IMR-90 (cell line): ENCODE measurements at regions not wholly inside any gene's neighbourhood (a gene's known extent, or its start where the extent isn't known, plus 50 kb on each side); places are given as distances from the start of the nearest gene placed in this dataset.
"Not testable (repeated sequence)": the region's sequence is repeated elsewhere in the genome, so short reads cannot be mapped to it uniquely, and the experiment has no call there.

ENCODE experiments used
- BHLHE40 ChIP-seq: fragments of 150-350 bp; IDR thresholded peaks from 2 replicates; pipeline ENCODE4 v1.6.1; 2016; ENCODE audit warnings: mild to moderate bottlenecking, low read depth, low read length
- CEBPB ChIP-seq: IDR thresholded peaks from 2 replicates; pipeline ENCODE4 v1.6.1; 2012; ENCODE audit warnings: low read depth, low read length, improper control_type of control experiment
- CTCF ChIP-seq: conservative IDR thresholded peaks from 2 replicates; pipeline ENCODE4 v1.5.1; 2012; ENCODE audit warnings: mild to moderate bottlenecking, low read depth, low read length, improper control_type of control experiment
- ELK1 ChIP-seq: fragments of 150-350 bp; IDR thresholded peaks from 2 replicates; pipeline ENCODE4 v1.6.1; 2016; ENCODE audit warnings: low read depth, mild to moderate bottlenecking, low read length, moderate library complexity, borderline replicate concordance
- FOS ChIP-seq: fragments of 150-350 bp; IDR thresholded peaks from 2 replicates; pipeline ENCODE4 v1.6.1; 2016; ENCODE audit warnings: low read depth, low read length
- MAFK ChIP-seq: IDR thresholded peaks from 2 replicates; pipeline ENCODE4 v1.6.1; 2012; ENCODE audit warnings: low read depth, low read length, improper control_type of control experiment
- MAZ ChIP-seq: IDR thresholded peaks from 2 replicates; pipeline ENCODE4 v1.6.1; 2012; ENCODE audit warnings: low read depth, mild to moderate bottlenecking, low read length, improper control_type of control experiment, moderate library complexity, borderline replicate concordance
- POLR2A ChIP-seq: IDR thresholded peaks from 2 replicates; pipeline ENCODE4 v1.6.1; 2012; ENCODE audit warnings: mild to moderate bottlenecking, low read depth, low read length
- RAD21 ChIP-seq: IDR thresholded peaks from 2 replicates; pipeline ENCODE4 v1.6.1; 2012; ENCODE audit warnings: low read length, improper control_type of control experiment
- RCOR1 ChIP-seq: IDR thresholded peaks from 2 replicates; pipeline ENCODE4 v1.6.1; 2012; ENCODE audit warnings: mild to moderate bottlenecking, low read length, improper control_type of control experiment; ENCODE audit not compliant: insufficient replicate concordance
- SMC3 ChIP-seq: fragments of 150-350 bp; IDR thresholded peaks from 2 replicates; pipeline ENCODE4 v1.6.1; 2016; ENCODE audit warnings: low read depth, mild to moderate bottlenecking, antibody characterized with exemption, low read length, moderate library complexity
- USF2 ChIP-seq: fragments of 150-350 bp; IDR thresholded peaks from 2 replicates; pipeline ENCODE4 v1.6.1; 2017; ENCODE audit warnings: mild to moderate bottlenecking, antibody characterized with exemption, low read length, low read depth

GRCh38 chr20:29320216-29320949 is 1937.1 kb upstream of the DEFB115 start:
- TF ChIP-seq POLR2A, CTCF, BHLHE40, FOS, MAZ, USF2, RCOR1, SMC3, CEBPB, MAFK, RAD21, ELK1: not testable (repeated sequence)
